ENCODE measurements at regions not wholly inside any gene's neighbourhood (a gene's known extent, or its start where the extent isn't known, plus 50 kb on each side); places are given as distances from the start of the nearest gene placed in this dataset.

GRCh38 chr13:103133556-103133955, 67.3 kb upstream of the SLC10A2 start:
- 94% methylated on average over 4 of the region's 4 CpGs; no CpG with 5 or more reads in 1 of the 2 experiments for WGBS, 2 experiments (ENCODE audit: extremely low coverage in 1 of 2, insufficient coverage in 1 of 2, insufficient read length in 1 of 2, insufficient replicate concordance in 2 of 2, low coverage in 1 of 2, low lambda C conversion rate in 2 of 2, missing lambda C conversion rate in 1 of 2)
- no peaks in the 10 kb centered on the region for H3K36me3 ChIP-seq (ENCODE audit: control insufficient read depth in 2 of 4, insufficient read depth in 4 of 4, low read length in 3 of 4)
- no peak overlapping the region for H2BK15ac ChIP-seq (ENCODE audit: low read length)
- H4K20me1 ChIP-seq (replicated peaks in 1 of 2; ENCODE audit: control insufficient read depth in 1 of 2, insufficient read depth in 2 of 2, low read length in 2 of 2): no peaks in the 10 kb centered on the region
- H2BK120ac ChIP-seq (replicated peaks; ENCODE audit: low read depth, low read length): no peak overlapping the region
- no peaks in the 10 kb centered on the region for H3K9me3 ChIP-seq (ENCODE audit: insufficient read depth in 2 of 2, low read depth in 1 of 2, low read length in 1 of 2)
- DNase-seq (ENCODE audit: low read depth in 1 of 2, low spot score in 2 of 2) (no peak), FAIRE-seq (no peak)
- H4K91ac ChIP-seq (replicated peaks; ENCODE audit: insufficient read length, low read length): no peak overlapping the region
- H4K5ac ChIP-seq (ENCODE audit: insufficient read length, low read depth, low read length): no peak overlapping the region
- no peaks in the 10 kb centered on the region for H3K4me1 ChIP-seq (replicated peaks in 1 of 4; ENCODE audit: control insufficient read depth in 3 of 4, insufficient read depth in 4 of 4, low read length in 3 of 4)
- no peaks in the 10 kb centered on the region for H3K79me1 ChIP-seq (ENCODE audit: low read depth, low read length)
- H3K14ac ChIP-seq (ENCODE audit: insufficient read length): no peak overlapping the region
- H3K79me2 ChIP-seq (ENCODE audit: control insufficient read depth in 1 of 2, insufficient read depth in 2 of 2, low read length in 2 of 2): no peaks in the 10 kb centered on the region
- no peak overlapping the region for H3K27ac ChIP-seq (ENCODE audit: low read depth, low read length)
- H3K56ac ChIP-seq (replicated peaks; ENCODE audit: insufficient read length, low read depth, low read length): no peak overlapping the region
- ChIA-PET CTCF (ENCODE audit: partially characterized antibody) (interaction anchor here (0.6 to 2.8 kb wide), 4 partner anchors 54 to 269 kb away, joined by 3 to 8 read pairs (median 3); no protein-coding TSS in a partner anchor), POLR2A (ENCODE audit: partially characterized antibody) (no interaction called here)
- H2BK5ac ChIP-seq (ENCODE audit: low read depth, low read length): no peak overlapping the region
- 0 out of 2 replicates have a peak overlapping the region, but pooled peaks have one; percentile 85 for H2AFZ ChIP-seq (ENCODE audit: low read length)
- H2BK12ac ChIP-seq (ENCODE audit: low read depth, low read length): no peak overlapping the region
- no peak overlapping the region for H2BK20ac ChIP-seq (ENCODE audit: low read length)
- H3K4me2 ChIP-seq (ENCODE audit: insufficient read depth in 1 of 2, low read depth in 2 of 2, low read length in 2 of 2): no peak overlapping the region
- H3K4me3 ChIP-seq (ENCODE audit: extremely low read depth in 1 of 4, insufficient read depth in 2 of 4, low read depth in 3 of 4, low read length in 4 of 4): no peak overlapping the region
- no peak for TF ChIP-seq POU5F1 (IDR thresholded peaks at IDR 0.05; ENCODE audit: low read depth, low read length)
- TF ChIP-seq CBX5 (IDR thresholded peaks at IDR 0.05; ENCODE audit: low read depth, low read length): no peak
- H2AK5ac ChIP-seq (ENCODE audit: low read depth, low read length): no peak overlapping the region
- H3K4ac ChIP-seq (replicated peaks; ENCODE audit: insufficient read length, low read depth, low read length): no peak overlapping the region
- no peak overlapping the region for H3K18ac ChIP-seq (ENCODE audit: extremely low read depth, low read length)
- H4K8ac ChIP-seq (ENCODE audit: extremely low read depth, insufficient read depth, low read length): no peak overlapping the region; the same call in 1 of the 2 replicates
- no peak overlapping the region for H3K9ac ChIP-seq (replicated peaks in 1 of 4; ENCODE audit: extremely low read depth in 1 of 4, low read depth in 3 of 4, low read length in 3 of 4)
- H3K23ac ChIP-seq (ENCODE audit: insufficient read length): no peak overlapping the region
- no peaks in the 10 kb centered on the region for H3K27me3 ChIP-seq (replicated peaks in 1 of 4; ENCODE audit: control insufficient read depth in 3 of 4, extremely low read depth in 1 of 4, insufficient read depth in 3 of 4, low read length in 3 of 4)
- no peaks in the 10 kb centered on the region for H3K23me2 ChIP-seq (ENCODE audit: low read depth, low read length)
